Esophagus squamous epithelium (tissue), 4 donors: ENCODE measurements at regions not wholly inside any gene's neighbourhood (a gene's known extent, or its start where the extent isn't known, plus 50 kb on each side); places are given as distances from the start of the nearest gene placed in this dataset.

Source experiments
- POLR2A ChIP-seq, 4 donors: fragments of 450-650 bp; IDR thresholded peaks; one replicate each; pipeline ENCODE4 v1.6.1; 2017; ENCODE audit warnings: antibody characterized with exemption in 4 of 4, mild to moderate bottlenecking in 4 of 4, moderate library complexity in 3 of 4
- TF ChIP-seq, protein P1 (sequence below), 6 experiments: fragments of 450-650 bp in 4 of 6; fragments of 200-600 bp in 2 of 6; sonication (generic) in 2 of 6; IDR thresholded peaks; one replicate each; pipeline ENCODE4 v1.5.1; 2016 to 2019; ENCODE audit warnings: antibody characterized with exemption in 6 of 6, mild to moderate bottlenecking in 4 of 6, moderate library complexity in 4 of 6

GRCh38 chr4:189117426-189117825, 823.2 kb upstream of the FRG1 start:
- TF ChIP-seq, protein P1, sequence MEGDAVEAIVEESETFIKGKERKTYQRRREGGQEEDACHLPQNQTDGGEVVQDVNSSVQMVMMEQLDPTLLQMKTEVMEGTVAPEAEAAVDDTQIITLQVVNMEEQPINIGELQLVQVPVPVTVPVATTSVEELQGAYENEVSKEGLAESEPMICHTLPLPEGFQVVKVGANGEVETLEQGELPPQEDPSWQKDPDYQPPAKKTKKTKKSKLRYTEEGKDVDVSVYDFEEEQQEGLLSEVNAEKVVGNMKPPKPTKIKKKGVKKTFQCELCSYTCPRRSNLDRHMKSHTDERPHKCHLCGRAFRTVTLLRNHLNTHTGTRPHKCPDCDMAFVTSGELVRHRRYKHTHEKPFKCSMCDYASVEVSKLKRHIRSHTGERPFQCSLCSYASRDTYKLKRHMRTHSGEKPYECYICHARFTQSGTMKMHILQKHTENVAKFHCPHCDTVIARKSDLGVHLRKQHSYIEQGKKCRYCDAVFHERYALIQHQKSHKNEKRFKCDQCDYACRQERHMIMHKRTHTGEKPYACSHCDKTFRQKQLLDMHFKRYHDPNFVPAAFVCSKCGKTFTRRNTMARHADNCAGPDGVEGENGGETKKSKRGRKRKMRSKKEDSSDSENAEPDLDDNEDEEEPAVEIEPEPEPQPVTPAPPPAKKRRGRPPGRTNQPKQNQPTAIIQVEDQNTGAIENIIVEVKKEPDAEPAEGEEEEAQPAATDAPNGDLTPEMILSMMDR (IDR thresholded peaks at IDR 0.05), result no peak
- no peak for TF ChIP-seq POLR2A (IDR thresholded peaks at IDR 0.05)
